K562 (cell line): ENCODE measurements at regions not wholly inside any gene's neighbourhood (a gene's known extent, or its start where the extent isn't known, plus 50 kb on each side); places are given as distances from the start of the nearest gene placed in this dataset.

Experiments used
- ATAC-seq: fragments of 200-7000 bp; cut with Tn5 transposase; 3 replicates; pipeline ENCODE4 v1.9.1; 2020; ENCODE audit warnings: moderate library complexity
- BruUV-seq: library from RNA; stranded (reverse); fragments of 400-500 nt; replicated peaks from 2 replicates; lab custom pipeline; 2021; lab: Mats Ljungman, UMichigan
- CTCF ChIA-PET: fragments of 300-600 bp; formaldehyde crosslinking; extraction: SDS; loops from one replicate; lab custom pipeline; 2021; ENCODE audit warnings: low intra/inter-chr PET ratio; lab: Yijun Ruan, JAX
- POLR2A ChIA-PET: fragments of 300-600, 350-650 bp; sonication (Branson Sonifier 250); formaldehyde crosslinking; extraction: SDS; loops from one replicate; lab custom pipeline; 2021; ENCODE audit warnings: antibody characterized with exemption, inconsistent platforms; lab: Yijun Ruan, JAX
- DNase-seq, 4 experiments: peaks; one replicate each; pipeline versions ENCODE4 v3.0.0 to v3.0.0-alpha.2; 2011 to 2018; ENCODE audit warnings: low spot score in 3 of 4, mixed read lengths in 3 of 4; ENCODE audit errors: extremely low read depth in 1 of 4
- FAIRE-seq: peaks from 2 replicates; lab custom pipeline; 2011; peaks lifted over from hg19 to GRCh38; lab: Jason Lieb, UNC
- H2AFZ ChIP-seq: 2 replicates; pipeline ENCODE4 v1.6.0; 2011; ENCODE audit warnings: low read depth, low read length, control low read depth, inconsistent platforms
- H3K27ac ChIP-seq: fragments of 200-600 bp; 3 replicates; pipeline ENCODE4 v1.8.0; 2011; ENCODE audit warnings: low read depth, mild to moderate bottlenecking, control low read depth, inconsistent platforms, low read length, moderate library complexity, mixed read lengths; ENCODE audit errors: extremely low read depth
- H3K27me3 ChIP-seq, 2 experiments: fragments of 300-600 bp in 1 of 2; 2 replicates in 1 of 2; 3 replicates in 1 of 2; pipeline versions ENCODE4 v1.6.0 to v1.8.0; 2011; ENCODE audit warnings: inconsistent platforms in 2 of 2, low read length in 2 of 2, mild to moderate bottlenecking in 1 of 2, mixed read lengths in 1 of 2, moderate library complexity in 1 of 2; ENCODE audit not compliant: control insufficient read depth in 2 of 2, insufficient read depth in 2 of 2
- H3K36me3 ChIP-seq: fragments of 300-600 bp; 3 replicates; pipeline ENCODE4 v1.8.0; 2011; ENCODE audit warnings: mild to moderate bottlenecking, low read length, inconsistent platforms; ENCODE audit not compliant: control insufficient read depth, insufficient read depth
- H3K4me1 ChIP-seq, 2 experiments: fragments of 200-600 bp in 1 of 2; replicated peaks in 1 of 2; 2 replicates in 1 of 2; 3 replicates in 1 of 2; pipeline versions ENCODE4 v1.5.1 to v1.8.0; 2011; ENCODE audit warnings: inconsistent platforms in 2 of 2, low read length in 2 of 2, mild to moderate bottlenecking in 1 of 2, mixed read lengths in 1 of 2, moderate library complexity in 1 of 2; ENCODE audit not compliant: control insufficient read depth in 2 of 2, insufficient read depth in 2 of 2
- H3K4me2 ChIP-seq: 2 replicates; pipeline ENCODE4 v1.6.1; 2011; ENCODE audit warnings: low read length, control low read depth, inconsistent platforms, mixed read lengths; ENCODE audit not compliant: insufficient read depth
- H3K4me3 ChIP-seq: fragments of 200-600 bp; sonication (generic), shearing (Covaris generic); 2 replicates; pipeline ENCODE4 v1.5.1; 2016; ENCODE audit warnings: control low read depth, inconsistent platforms
- H3K79me2 ChIP-seq: fragments of 200-600 bp; 3 replicates; pipeline ENCODE4 v1.8.0; 2011; ENCODE audit warnings: low read length, inconsistent platforms; ENCODE audit not compliant: control insufficient read depth, insufficient read depth
- H3K9ac ChIP-seq, 2 experiments: 2 replicates each; pipeline versions ENCODE4 v1.6.0 to v1.6.1; 2011; ENCODE audit warnings: low read depth in 2 of 2, low read length in 2 of 2, control low read depth in 1 of 2, inconsistent platforms in 1 of 2, mild to moderate bottlenecking in 1 of 2, mixed read lengths in 1 of 2; ENCODE audit not compliant: insufficient read depth in 1 of 2
- H3K9me1 ChIP-seq: one replicate; pipeline ENCODE4 v1.6.0; 2011; ENCODE audit warnings: inconsistent platforms, mild to moderate bottlenecking, low read length, moderate library complexity; ENCODE audit not compliant: control insufficient read depth, insufficient read depth
- H3K9me3 ChIP-seq: replicated peaks from 2 replicates; pipeline ENCODE4 v1.5.1; 2011; ENCODE audit warnings: low read depth, low read length, inconsistent platforms; ENCODE audit not compliant: control insufficient read depth, insufficient read depth
- H4K20me1 ChIP-seq: replicated peaks from 2 replicates; pipeline ENCODE4 v1.6.1; 2011; ENCODE audit warnings: low read length, inconsistent platforms, mixed read lengths; ENCODE audit not compliant: control insufficient read depth, insufficient read depth
- BCLAF1 ChIP-seq, 2 experiments: fragments of 450-650 bp in 1 of 2; IDR thresholded peaks; 2 replicates each; pipeline ENCODE4 v1.6.1; 2011 to 2017; ENCODE audit warnings: low read depth in 2 of 2, antibody characterized with exemption in 1 of 2, borderline replicate concordance in 1 of 2, low read length in 1 of 2, mild to moderate bottlenecking in 1 of 2, mixed read lengths in 1 of 2; ENCODE audit not compliant: control insufficient read depth in 1 of 2
- CBX8 ChIP-seq: fragments of 200-600 bp; sonication (generic); IDR thresholded peaks from 2 replicates; pipeline ENCODE4 v1.6.1; 2012; ENCODE audit warnings: borderline replicate concordance, mixed run types, low read depth, mild to moderate bottlenecking, moderate library complexity, mixed read lengths, low read length, control low read depth, inconsistent platforms; ENCODE audit not compliant: poor library complexity, severe bottlenecking; ENCODE audit errors: extremely low read depth
- GMEB1 ChIP-seq: fragments of 250-450 bp; sonication (Bioruptor Pico); IDR thresholded peaks from 2 replicates; pipeline ENCODE4 v1.4.0; 2020; ENCODE audit warnings: mild to moderate bottlenecking
- MTA1 ChIP-seq: fragments of 450-650 bp; IDR thresholded peaks from 2 replicates; pipeline ENCODE4 v1.6.1; 2017; ENCODE audit warnings: borderline replicate concordance
- TRIM25 ChIP-seq: fragments of 450-650 bp; IDR thresholded peaks from 2 replicates; pipeline ENCODE4 v1.7.0; 2016; ENCODE audit warnings: borderline replicate concordance
- YBX1 ChIP-seq: fragments of 450-650 bp; IDR thresholded peaks from 2 replicates; pipeline ENCODE4 v1.7.1; 2016; ENCODE audit warnings: mild to moderate bottlenecking
- WGBS: fragments of 100-300 bp; shearing (Covaris generic); methylation state at CpG from one replicate; pipeline ENCODE4 v1.1.6; 2016; ENCODE audit warnings: low coverage, mixed read lengths; ENCODE audit not compliant: insufficient coverage; ENCODE audit errors: missing lambda C conversion rate; 5-methylcytosine and 5-hydroxymethylcytosine counted together
- in situ Hi-C: fragments of 300-500 bp; cut with MboI; formaldehyde crosslinking; loops from 4 replicates; pipeline ENCODE4 v1.15.0; 2018; ENCODE audit warnings: inconsistent platforms, mixed read lengths
- intact Hi-C: fragments of 100-400 bp; cut with micrococcal nuclease; formaldehyde crosslinking; loops from 2 replicates; pipeline ENCODE4 v1.14.2; 2022

GRCh38 chr16:86343027-86343795 lies 167.1 kb upstream of the FOXF1 start:
- CTCF ChIA-PET, result no interaction called here
- Histone ChIP-seq H3K36me3 (no peaks in the 10 kb centered on the region), H3K27me3 (peaks cover 10 to 25% of the 10 kb centered on the region in 2 experiments; a peak in 4 of 5 replicates), H3K9me1 (no peaks in the 10 kb centered on the region), H3K9ac (no peak overlapping the region), H3K27ac (no peak overlapping the region), H3K79me2 (no peaks in the 10 kb centered on the region), H4K20me1 (0 out of 2 replicates have a peak, but pooled peaks cover 3% of the 10 kb centered on the region), H3K9me3 (no peaks in the 10 kb centered on the region), H3K4me1 (no peaks in the 10 kb centered on the region), H2AFZ (no peak overlapping the region), H3K4me3 (no peak overlapping the region), H3K4me2 (no peak overlapping the region)
- no peak for DNase-seq
- 1% methylated on average over 24 of the region's 25 CpGs for WGBS
- POLR2A ChIA-PET, result no interaction called here
- TF ChIP-seq CBX8 (no peak), MTA1 (no peak), GMEB1 (no peak), YBX1 (no peak), BCLAF1 (IDR thresholded peaks at IDR 0.05; ENCODE audit: borderline replicate concordance in 1 of 2, control insufficient read depth in 1 of 2, low read depth in 2 of 2, low read length in 1 of 2) (no peak), TRIM25 (no peak)
- intact Hi-C loops (no loop called here), in situ Hi-C loops (loop anchor here (5.0 kb wide), 1 partner anchor 174 kb away; no protein-coding TSS in a partner anchor)
- no peak for FAIRE-seq
- BruUV-seq, result no TSS peak
- ATAC-seq, result no peak
